SIG-M5 treated with dmso at 0.1 percent for 504 hours (cell line): ENCODE measurements at regions not wholly inside any gene's neighbourhood (a gene's known extent, or its start where the extent isn't known, plus 50 kb on each side); places are given as distances from the start of the nearest gene placed in this dataset.

Source experiments
- DNase-seq: peaks from one replicate; lab custom pipeline; 2025; ENCODE audit not compliant: unreplicated experiment; lab: John Stamatoyannopoulos, UW

GRCh38 chr5:84693256-84693655 lies 308.6 kb upstream of the EDIL3 start:
- no peak for DNase-seq

GRCh38 chr5:84688566-84688965 lies 303.9 kb upstream of the EDIL3 start:
- DNase-seq = no peak

GRCh38 chr5:84685121-84685894 lies 300.6 kb upstream of the EDIL3 start:
- no peak for DNase-seq

GRCh38 chr5:84683594-84683993 lies 298.9 kb upstream of the EDIL3 start:
- no peak for DNase-seq

- DNase-seq = no peak
Measured at GRCh38 chr5:84682531-84682930, 297.9 kb upstream of the EDIL3 start.

- DNase-seq = no peak
Measured at GRCh38 chr5:84680908-84681307, 296.2 kb upstream of the EDIL3 start.

- DNase-seq = no peak
Measured at GRCh38 chr5:84673785-84674184, 289.1 kb upstream of the EDIL3 start.

GRCh38 chr5:84667576-84667975 lies 282.9 kb upstream of the EDIL3 start:
- no peak for DNase-seq

- no peak for DNase-seq
Measured at GRCh38 chr5:84650429-84650828, 265.7 kb upstream of the EDIL3 start.

GRCh38 chr5:84647581-84647980 lies 262.9 kb upstream of the EDIL3 start:
- no peak for DNase-seq

- DNase-seq = no peak
Measured at GRCh38 chr5:84642795-84643194, 258.1 kb upstream of the EDIL3 start.

- no peak for DNase-seq
Measured at GRCh38 chr5:84642324-84642723, 257.6 kb upstream of the EDIL3 start.

- DNase-seq = no peak
Measured at GRCh38 chr5:84637662-84638375, 253.1 kb upstream of the EDIL3 start.

- DNase-seq = no peak
Measured at GRCh38 chr5:84635235-84636055, 250.8 kb upstream of the EDIL3 start.

- no peak for DNase-seq
Measured at GRCh38 chr5:84634256-84634655, 249.6 kb upstream of the EDIL3 start.

- DNase-seq = no peak
Measured at GRCh38 chr5:84632418-84632817, 247.7 kb upstream of the EDIL3 start.

GRCh38 chr5:84628918-84629317 lies 244.2 kb upstream of the EDIL3 start:
- no peak for DNase-seq

- no peak for DNase-seq
Measured at GRCh38 chr5:84623019-84623418, 238.3 kb upstream of the EDIL3 start.

GRCh38 chr5:84622461-84622860 lies 237.8 kb upstream of the EDIL3 start:
- no peak for DNase-seq

GRCh38 chr5:84618262-84618661 lies 233.6 kb upstream of the EDIL3 start:
- DNase-seq = no peak

- DNase-seq = no peak
Measured at GRCh38 chr5:84614906-84615305, 230.2 kb upstream of the EDIL3 start.

GRCh38 chr5:84606784-84607183 lies 222.1 kb upstream of the EDIL3 start:
- DNase-seq = no peak
